ENCODE measurements at regions not wholly inside any gene's neighbourhood (a gene's known extent, or its start where the extent isn't known, plus 50 kb on each side); places are given as distances from the start of the nearest gene placed in this dataset.

GRCh38 chr2:125857971-125858794, 797.8 kb upstream of the GYPC start:
- no peak for DNase-seq (ENCODE audit: low spot score)

- DNase-seq (ENCODE audit: low spot score) = no peak
These were observed 794.5 kb upstream of the GYPC start for GRCh38 chr2:125861461-125861860.

GRCh38 chr2:125867908-125868307, 788.0 kb upstream of the GYPC start:
- no peak for DNase-seq (ENCODE audit: low spot score)

- no peak for DNase-seq (ENCODE audit: low spot score)
These were observed 785.7 kb upstream of the GYPC start for GRCh38 chr2:125870264-125870663.

GRCh38 chr2:125870746-125871145, 785.2 kb upstream of the GYPC start:
- DNase-seq (ENCODE audit: low spot score) = no peak

GRCh38 chr2:125874564-125874963, 781.4 kb upstream of the GYPC start:
- no peak for DNase-seq (ENCODE audit: low spot score)

GRCh38 chr2:125885340-125885739, 770.6 kb upstream of the GYPC start:
- no peak for DNase-seq (ENCODE audit: low spot score)

GRCh38 chr2:125886153-125886552, 769.8 kb upstream of the GYPC start:
- DNase-seq (ENCODE audit: low spot score) = no peak

GRCh38 chr2:125901278-125901677, 754.7 kb upstream of the GYPC start:
- DNase-seq (ENCODE audit: low spot score) = no peak

GRCh38 chr2:125925891-125926546, 729.9 kb upstream of the GYPC start:
- DNase-seq (ENCODE audit: low spot score) = no peak

GRCh38 chr2:125935559-125935958, 720.4 kb upstream of the GYPC start:
- no peak for DNase-seq (ENCODE audit: low spot score)

GRCh38 chr2:125942585-125943424, 713.2 kb upstream of the GYPC start:
- no peak for DNase-seq (ENCODE audit: low spot score)

GRCh38 chr2:125959047-125959446, 696.9 kb upstream of the GYPC start:
- no peak for DNase-seq (ENCODE audit: low spot score)

- DNase-seq (ENCODE audit: low spot score) = no peak
These were observed 694.2 kb upstream of the GYPC start for GRCh38 chr2:125961739-125962138.

- no peak for DNase-seq (ENCODE audit: low spot score)
These were observed 676.1 kb upstream of the GYPC start for GRCh38 chr2:125979886-125980285.

- DNase-seq (ENCODE audit: low spot score) = no peak
These were observed 672.6 kb upstream of the GYPC start for GRCh38 chr2:125983364-125983763.

- DNase-seq (ENCODE audit: low spot score) = no peak
These were observed 626.6 kb upstream of the GYPC start for GRCh38 chr2:126029316-126029715.

GRCh38 chr2:126038861-126039260, 617.1 kb upstream of the GYPC start:
- no peak for DNase-seq (ENCODE audit: low spot score)

GRCh38 chr2:126041391-126042047, 614.4 kb upstream of the GYPC start:
- DNase-seq (ENCODE audit: low spot score) = no peak

- DNase-seq (ENCODE audit: low spot score) = no peak
These were observed 613.9 kb upstream of the GYPC start for GRCh38 chr2:126042089-126042488.

- no peak for DNase-seq (ENCODE audit: low spot score)
These were observed 607.2 kb upstream of the GYPC start for GRCh38 chr2:126048719-126049118.

- DNase-seq (ENCODE audit: low spot score) = no peak
These were observed 606.5 kb upstream of the GYPC start for GRCh38 chr2:126049461-126049860.
